HepG2 (cell line): ENCODE measurements at regions not wholly inside any gene's neighbourhood (a gene's known extent, or its start where the extent isn't known, plus 50 kb on each side); places are given as distances from the start of the nearest gene placed in this dataset.

Experiments
- ATAC-seq: fragments of 200-7000 bp; cut with Tn5 transposase; 3 replicates; pipeline ENCODE4 v1.9.1; 2020; ENCODE audit warnings: mild to moderate bottlenecking, moderate library complexity
- BruUV-seq: library from RNA; stranded (reverse); fragments of 400-500 nt; replicated peaks from 2 replicates; lab custom pipeline; 2021; lab: Mats Ljungman, UMichigan
- CTCF ChIA-PET: fragments of 300-600 bp; formaldehyde crosslinking; extraction: SDS; loops from one replicate; lab custom pipeline; 2021; ENCODE audit warnings: low total read pairs, inconsistent platforms, low intra/inter-chr PET ratio; lab: Yijun Ruan, JAX
- POLR2A ChIA-PET: fragments of 350-600 bp; sonication (Branson Sonifier 250); formaldehyde crosslinking; loops from one replicate; lab custom pipeline; 2020; ENCODE audit warnings: antibody characterized with exemption, inconsistent platforms; lab: Yijun Ruan, JAX
- DNase-seq: peaks from one replicate; pipeline ENCODE4 v3.0.0-alpha.2; 2015; ENCODE audit warnings: low spot score
- FAIRE-seq: peaks from 3 replicates; lab custom pipeline; 2011; peaks lifted over from hg19 to GRCh38; lab: Jason Lieb, UNC
- H2AFZ ChIP-seq: one replicate; pipeline ENCODE4 v1.6.1; 2011; ENCODE audit warnings: low read length, inconsistent platforms
- H3K27ac ChIP-seq: fragments of 300-600 bp; 3 replicates; pipeline ENCODE4 v1.8.0; 2011; ENCODE audit warnings: mixed run types, mild to moderate bottlenecking, mixed read lengths, low read length, inconsistent platforms; ENCODE audit not compliant: insufficient read depth; ENCODE audit errors: extremely low read length
- H3K27me3 ChIP-seq, 2 experiments: fragments of 200-600 bp in 1 of 2; 2 replicates in 1 of 2; 3 replicates in 1 of 2; pipeline versions ENCODE4 v1.6.0 to v1.8.0; 2011; ENCODE audit warnings: low read length in 2 of 2, mild to moderate bottlenecking in 2 of 2, moderate library complexity in 2 of 2, inconsistent platforms in 1 of 2; ENCODE audit not compliant: insufficient read depth in 2 of 2, control insufficient read depth in 1 of 2
- H3K36me3 ChIP-seq, 2 experiments: fragments of 200-600 bp in 1 of 2; replicated peaks in 1 of 2; 2 replicates in 1 of 2; 3 replicates in 1 of 2; pipeline versions ENCODE4 v1.5.1 to v1.8.0; 2011; ENCODE audit warnings: low read length in 2 of 2, inconsistent platforms in 1 of 2; ENCODE audit not compliant: insufficient read depth in 2 of 2, control insufficient read depth in 1 of 2
- H3K4me1 ChIP-seq: 2 replicates; pipeline ENCODE4 v1.5.1; 2012; ENCODE audit warnings: low read length, inconsistent platforms; ENCODE audit not compliant: insufficient read depth
- H3K4me2 ChIP-seq: 2 replicates; pipeline ENCODE4 v1.6.0; 2011; ENCODE audit warnings: low read depth, low read length, inconsistent platforms
- H3K4me3 ChIP-seq, 3 experiments: fragments of 200-600 bp in 1 of 3; sonication (generic), shearing (Covaris generic) in 1 of 3; replicated peaks in 1 of 3; 2 replicates each; pipeline ENCODE4 v1.5.1; 2011 to 2016; ENCODE audit warnings: low read length in 3 of 3, inconsistent platforms in 2 of 3, low read depth in 2 of 3, mild to moderate bottlenecking in 2 of 3, control low read depth in 1 of 3, mixed read lengths in 1 of 3; ENCODE audit not compliant: insufficient read depth in 1 of 3
- H3K79me2 ChIP-seq: one replicate; pipeline ENCODE4 v1.6.1; 2011; ENCODE audit warnings: low read length, inconsistent platforms; ENCODE audit not compliant: insufficient read depth
- H3K9ac ChIP-seq: 2 replicates; pipeline ENCODE4 v1.6.0; 2011; ENCODE audit warnings: mild to moderate bottlenecking, low read depth, low read length, inconsistent platforms; ENCODE audit not compliant: insufficient read depth
- H3K9me3 ChIP-seq: 2 replicates; pipeline ENCODE4 v1.5.1; 2012; ENCODE audit warnings: mild to moderate bottlenecking, low read length
- H4K20me1 ChIP-seq: 2 replicates; pipeline ENCODE4 v1.6.0; 2011; ENCODE audit warnings: inconsistent platforms, mild to moderate bottlenecking, low read length, moderate library complexity; ENCODE audit not compliant: insufficient read depth
- CERS6 ChIP-seq: sonication (generic); formaldehyde crosslinking; IDR thresholded peaks from 2 replicates; pipeline ENCODE4 v1.5.0; 2020; ENCODE audit warnings: missing genetic modification reagents
- DZIP1 ChIP-seq: sonication (generic); formaldehyde crosslinking; IDR thresholded peaks from 2 replicates; pipeline ENCODE4 v1.5.0; 2020; ENCODE audit warnings: mild to moderate bottlenecking, missing genetic modification reagents
- GFI1 ChIP-seq: sonication (generic); formaldehyde crosslinking; IDR thresholded peaks from 2 replicates; pipeline ENCODE4 v1.5.0; 2020; ENCODE audit warnings: missing genetic modification reagents, mild to moderate bottlenecking, borderline replicate concordance
- HNF4A ChIP-seq: sonication (generic); formaldehyde crosslinking; IDR thresholded peaks from 2 replicates; pipeline ENCODE4 v1.4.0; 2020; ENCODE audit warnings: missing genetic modification reagents
- IRF9 ChIP-seq: sonication (generic); formaldehyde crosslinking; IDR thresholded peaks from 2 replicates; pipeline ENCODE4 v1.8.0; 2022; ENCODE audit warnings: missing genetic modification reagents, mild to moderate bottlenecking, borderline replicate concordance
- MTA1 ChIP-seq: sonication (generic); formaldehyde crosslinking; IDR thresholded peaks from 2 replicates; pipeline ENCODE4 v1.4.0; 2020; ENCODE audit warnings: missing genetic modification reagents, mild to moderate bottlenecking, borderline replicate concordance
- NBN ChIP-seq: fragments of 450-650 bp; conservative IDR thresholded peaks from 2 replicates; pipeline ENCODE4 v1.6.1; 2017
- ZNF264 ChIP-seq: sonication (generic); formaldehyde crosslinking; IDR thresholded peaks from 2 replicates; pipeline ENCODE4 v1.4.0; 2020; ENCODE audit warnings: missing genetic modification reagents
- ZNF546 ChIP-seq: sonication (generic); formaldehyde crosslinking; conservative IDR thresholded peaks from 2 replicates; pipeline ENCODE4 v1.8.1; 2023; ENCODE audit warnings: mild to moderate bottlenecking, missing genetic modification reagents
- ZNF691 ChIP-seq: sonication (generic); formaldehyde crosslinking; IDR thresholded peaks from 2 replicates; pipeline ENCODE4 v1.4.0; 2020; ENCODE audit warnings: missing genetic modification reagents, low read depth, mild to moderate bottlenecking, borderline replicate concordance
- ZSCAN12 ChIP-seq: sonication (generic); formaldehyde crosslinking; IDR thresholded peaks from 2 replicates; pipeline ENCODE4 v1.9.0; 2021; ENCODE audit warnings: mild to moderate bottlenecking, missing genetic modification reagents
- WGBS: methylation state at CpG from one replicate; pipeline ENCODE4 v1.1.6; 2017; ENCODE audit warnings: low lambda C conversion rate; 5-methylcytosine and 5-hydroxymethylcytosine counted together
- in situ Hi-C: cut with HindIII; loops from 2 replicates; pipeline ENCODE4 v1.10.0; 2017; ENCODE audit warnings: low pct_unique_long_range_greater_than_20kb; ENCODE audit not compliant: extremely low pct_ligation_motif_present
- intact Hi-C: fragments of 100-400 bp; cut with micrococcal nuclease; formaldehyde crosslinking; loops from one replicate; pipeline ENCODE4 v1.10.0; 2022; ENCODE audit not compliant: unreplicated experiment

GRCh38 chr13:23949736-23950135 lies 52.4 kb upstream of the C1QTNF9B start:
- peaks cover 2 to 4% of the 10 kb centered on the region in 2 experiments; a peak in 2 of 5 replicates for H3K27me3 ChIP-seq
- FAIRE-seq = no peak
- in situ Hi-C loops = no loop called here
- DNase-seq = no peak
- H3K27ac ChIP-seq = no peak overlapping the region
- no peak overlapping the region for H3K9ac ChIP-seq
- no peaks in the 10 kb centered on the region for H4K20me1 ChIP-seq
- ATAC-seq = no peak
- no peak overlapping the region for H2AFZ ChIP-seq
- no CpG with 5 or more reads among the region's 4 CpGs for WGBS
- BruUV-seq = no TSS peak
- no peak overlapping the region for H3K4me3 ChIP-seq
- no peaks in the 10 kb centered on the region for H3K79me2 ChIP-seq
- intact Hi-C loops = no loop called here
- H3K4me1 ChIP-seq = no peaks in the 10 kb centered on the region
- CTCF ChIA-PET = no interaction called here
- no peak overlapping the region for H3K4me2 ChIP-seq
- POLR2A ChIA-PET = no interaction called here
- no peaks in the 10 kb centered on the region for H3K36me3 ChIP-seq
- H3K9me3 ChIP-seq = no peaks in the 10 kb centered on the region
- TF ChIP-seq ZNF691 (CRISPR knock-in tag) = no peak
- no peak for TF ChIP-seq IRF9 (CRISPR knock-in tag)
- no peak for TF ChIP-seq ZSCAN12 (CRISPR knock-in tag)
- TF ChIP-seq CERS6 (CRISPR knock-in tag) = no peak
- TF ChIP-seq HNF4A = no peak
- TF ChIP-seq NBN = no peak
- no peak for TF ChIP-seq DZIP1 (CRISPR knock-in tag)
- TF ChIP-seq ZNF264 (CRISPR knock-in tag) = no peak
- no peak for TF ChIP-seq MTA1 (CRISPR knock-in tag)
- TF ChIP-seq ZNF546 = no peak
- TF ChIP-seq GFI1 = no peak
